SK-N-MC (cell line): ENCODE measurements at regions not wholly inside any gene's neighbourhood (a gene's known extent, or its start where the extent isn't known, plus 50 kb on each side); places are given as distances from the start of the nearest gene placed in this dataset.

Experiments used
- DNase-seq: peaks from one replicate; pipeline ENCODE4 v3.0.0-alpha.2; 2011; ENCODE audit warnings: low read depth, low spot score
- H3K27ac ChIP-seq: fragments of 200-600 bp; sonication (generic); 2 replicates; pipeline ENCODE4 v1.5.1; 2016; ENCODE audit warnings: mixed run types
- H3K36me3 ChIP-seq: fragments of 200-600 bp; sonication (generic); 2 replicates; pipeline ENCODE4 v1.6.1; 2017; ENCODE audit warnings: antibody characterized with exemption, low read length, mixed read lengths; ENCODE audit not compliant: insufficient read depth
- H3K4me3 ChIP-seq: fragments of 200-600 bp; sonication (generic); 2 replicates; pipeline ENCODE4 v1.5.1; 2016
- H3K9ac ChIP-seq: fragments of 200-600 bp; sonication (generic); 2 replicates; pipeline ENCODE4 v1.8.0; 2017; ENCODE audit warnings: mixed run types, mixed read lengths; ENCODE audit not compliant: insufficient read length
- H3K9me3 ChIP-seq: fragments of 200-600 bp; sonication (generic); 2 replicates; pipeline ENCODE4 v1.6.1; 2017; ENCODE audit warnings: low read depth, mild to moderate bottlenecking, antibody characterized with exemption, low read length, moderate library complexity, mixed read lengths
- EZH2 ChIP-seq: fragments of 200-600 bp; sonication (generic); IDR thresholded peaks from one replicate; pipeline ENCODE4 v1.6.1; 2017; ENCODE audit warnings: antibody characterized with exemption
- FOXP2 ChIP-seq: optimal IDR thresholded peaks from 2 replicates; pipeline ENCODE3; 2011; ENCODE audit warnings: mild to moderate bottlenecking, moderate library complexity; ENCODE audit not compliant: insufficient read depth; ENCODE audit errors: extremely low read length, control extremely low read depth
- POLR2AphosphoS5 ChIP-seq: IDR thresholded peaks from 2 replicates; pipeline ENCODE4 v1.6.1; 2012; ENCODE audit warnings: mild to moderate bottlenecking, low read depth, low read length, borderline replicate concordance

- Histone ChIP-seq H3K9ac (no peak overlapping the region), H3K36me3 (no peaks in the 10 kb centered on the region), H3K27ac (peak overlapping the region; percentile 85), H3K4me3 (peak overlapping the region; percentile 28), H3K9me3 (no peaks in the 10 kb centered on the region)
- TF ChIP-seq EZH2 (no peak), POLR2AphosphoS5 (no peak), FOXP2 (no peak)
- DNase-seq: peak; percentile 28
These were observed 76.7 kb downstream of the NKX2-1 start for GRCh38 chr14:36443374-36443773.

DNA sequence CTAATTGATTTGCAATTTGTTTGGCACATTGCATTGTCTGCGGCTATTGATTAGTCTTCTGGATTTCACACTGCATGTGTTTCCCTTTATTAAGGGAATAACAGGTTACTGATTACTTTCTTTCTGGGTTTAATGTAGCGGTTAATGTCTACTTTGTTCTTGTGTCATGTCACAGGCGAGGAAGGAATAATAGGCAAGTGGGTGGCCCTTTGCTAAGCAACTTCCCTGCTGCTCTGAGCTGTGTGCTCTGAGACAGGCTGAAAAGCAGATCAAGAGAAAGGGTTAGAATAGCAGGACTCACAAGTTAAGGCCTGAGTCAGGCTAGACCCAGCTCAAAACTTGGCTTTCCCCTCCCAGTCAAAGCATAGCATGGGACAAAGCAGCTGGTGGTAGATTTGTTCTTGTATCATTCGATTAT is 77.2 kb downstream of the NKX2-1 start:
- Histone ChIP-seq H3K4me3 (peak overlapping the region; percentile 28), H3K9ac (peak overlapping the region; percentile 10), H3K27ac (peak overlapping the region; percentile 85), H3K9me3 (no peaks in the 10 kb centered on the region), H3K36me3 (no peaks in the 10 kb centered on the region)
- TF ChIP-seq FOXP2 (no peak), POLR2AphosphoS5 (no peak), EZH2 (no peak)
- no peak for DNase-seq

GRCh38 chr14:36441283-36441682 is 78.7 kb downstream of the NKX2-1 start:
- DNase-seq: no peak
- Histone ChIP-seq H3K27ac (peak overlapping the region; percentile 58), H3K36me3 (no peaks in the 10 kb centered on the region), H3K4me3 (peak overlapping the region; percentile 34), H3K9ac (peak overlapping the region; percentile 48), H3K9me3 (no peaks in the 10 kb centered on the region)
- no peak for TF ChIP-seq FOXP2
- no peak for TF ChIP-seq POLR2AphosphoS5
- no peak for TF ChIP-seq EZH2

GRCh38 chr14:36439766-36440165 is 80.3 kb downstream of the NKX2-1 start:
- no peak overlapping the region for H3K4me3 ChIP-seq
- DNase-seq: no peak
- no peak overlapping the region for H3K27ac ChIP-seq
- TF ChIP-seq FOXP2 (no peak), POLR2AphosphoS5 (no peak), EZH2 (no peak)
- no peak overlapping the region for H3K9ac ChIP-seq
- H3K9me3 ChIP-seq: no peaks in the 10 kb centered on the region
- H3K36me3 ChIP-seq: no peaks in the 10 kb centered on the region

- H3K36me3 ChIP-seq: no peaks in the 10 kb centered on the region
- DNase-seq: no peak
- no peak overlapping the region for H3K4me3 ChIP-seq
- no peak overlapping the region for H3K9ac ChIP-seq
- TF ChIP-seq FOXP2 (no peak), EZH2 (no peak), POLR2AphosphoS5 (no peak)
- H3K9me3 ChIP-seq: no peaks in the 10 kb centered on the region
- H3K27ac ChIP-seq: no peak overlapping the region
These were observed 81.1 kb downstream of the NKX2-1 start for GRCh38 chr14:36438883-36439282.

GRCh38 chr14:36430662-36431084 is 89.4 kb downstream of the NKX2-1 start:
- no peak overlapping the region for H3K4me3 ChIP-seq
- TF ChIP-seq FOXP2 (no peak), POLR2AphosphoS5 (no peak), EZH2 (no peak)
- no peak overlapping the region for H3K9ac ChIP-seq
- no peaks in the 10 kb centered on the region for H3K9me3 ChIP-seq
- no peaks in the 10 kb centered on the region for H3K36me3 ChIP-seq
- DNase-seq: no peak
- no peak overlapping the region for H3K27ac ChIP-seq

DNA sequence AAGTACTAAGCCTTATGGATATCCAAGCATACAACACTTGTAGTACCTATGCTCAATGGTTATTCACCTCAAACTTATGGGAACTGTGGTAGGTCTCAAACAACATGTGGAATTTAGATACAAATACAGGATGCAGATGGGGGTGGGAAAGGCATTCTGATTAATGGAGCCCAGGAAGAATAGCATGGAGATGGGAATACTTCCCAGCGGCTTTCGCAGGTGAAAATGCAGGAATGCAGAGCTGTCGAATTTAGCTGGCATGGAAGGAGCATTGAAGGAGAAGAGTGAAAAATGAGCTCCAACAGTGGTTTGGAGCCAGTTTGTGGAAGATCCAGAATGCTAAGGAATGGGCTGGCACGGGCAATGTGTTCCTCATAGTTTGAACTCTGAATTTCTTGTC is 89.9 kb downstream of the NKX2-1 start:
- no peak overlapping the region for H3K4me3 ChIP-seq
- H3K27ac ChIP-seq: no peak overlapping the region
- no peaks in the 10 kb centered on the region for H3K9me3 ChIP-seq
- TF ChIP-seq FOXP2 (no peak), EZH2 (no peak), POLR2AphosphoS5 (no peak)
- no peaks in the 10 kb centered on the region for H3K36me3 ChIP-seq
- no peak for DNase-seq
- H3K9ac ChIP-seq: no peak overlapping the region

GRCh38 chr14:36429692-36430091 is 90.3 kb downstream of the NKX2-1 start:
- H3K9me3 ChIP-seq: no peaks in the 10 kb centered on the region
- no peaks in the 10 kb centered on the region for H3K36me3 ChIP-seq
- no peak overlapping the region for H3K27ac ChIP-seq
- no peak for DNase-seq
- no peak overlapping the region for H3K9ac ChIP-seq
- TF ChIP-seq EZH2 (no peak), POLR2AphosphoS5 (no peak), FOXP2 (no peak)
- H3K4me3 ChIP-seq: no peak overlapping the region

DNA sequence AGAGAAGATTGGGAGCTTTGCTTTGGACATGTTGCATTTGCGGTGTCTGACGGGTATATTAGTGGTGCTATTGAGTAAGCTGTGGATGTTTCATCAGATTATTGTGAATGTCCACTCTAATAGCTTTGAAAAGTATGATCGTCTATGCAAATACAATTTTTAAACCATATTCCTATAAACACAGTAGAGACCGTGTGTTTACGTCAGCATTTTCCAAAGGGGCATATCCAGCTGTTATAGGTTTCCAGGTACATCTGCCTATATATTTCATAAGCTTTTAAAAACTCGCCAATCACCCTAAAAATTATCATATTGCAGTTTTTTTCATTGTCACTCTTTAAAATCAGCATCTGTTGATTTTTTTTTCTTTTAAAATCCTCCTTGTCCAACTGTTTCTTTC is 91.7 kb downstream of the NKX2-1 start:
- Histone ChIP-seq H3K36me3 (no peaks in the 10 kb centered on the region), H3K9me3 (no peaks in the 10 kb centered on the region), H3K4me3 (no peak overlapping the region), H3K9ac (no peak overlapping the region), H3K27ac (no peak overlapping the region)
- TF ChIP-seq POLR2AphosphoS5 (no peak), FOXP2 (no peak), EZH2 (no peak)
- no peak for DNase-seq
